K562 (cell line): ENCODE measurements at regions not wholly inside any gene's neighbourhood (a gene's known extent, or its start where the extent isn't known, plus 50 kb on each side); places are given as distances from the start of the nearest gene placed in this dataset.

Experiments used
- BDP1 ChIP-seq: IDR thresholded peaks from 3 replicates; pipeline ENCODE4 v1.6.1; 2011; ENCODE audit not compliant: insufficient read length, insufficient read depth
- MAFK ChIP-seq: IDR thresholded peaks from 2 replicates; pipeline ENCODE4 v1.6.1; 2011; ENCODE audit warnings: low read length, improper control_type of control experiment
- POLR2H ChIP-seq: IDR thresholded peaks from 2 replicates; pipeline ENCODE4 v1.6.1; 2016; ENCODE audit warnings: missing genetic modification characterization, low read depth, mild to moderate bottlenecking, control low read depth, missing compliant biosample characterization, moderate library complexity
- SMARCA4 ChIP-seq: fragments of 450-650 bp; IDR thresholded peaks from 2 replicates; pipeline ENCODE4 v1.6.1; 2016
- SP2 ChIP-seq: IDR thresholded peaks from 2 replicates; pipeline ENCODE4 v1.6.1; 2011; ENCODE audit warnings: mild to moderate bottlenecking, low read depth, low read length, moderate library complexity; ENCODE audit not compliant: poor library complexity, severe bottlenecking; ENCODE audit errors: extremely low read depth
- ZNF140 ChIP-seq: fragments of 250-450 bp; sonication (Bioruptor Pico); IDR thresholded peaks from 2 replicates; pipeline ENCODE4 v1.8.0; 2021; ENCODE audit warnings: moderate library complexity, mild to moderate bottlenecking, inconsistent platforms
- ZNF224 ChIP-seq: sonication (generic); formaldehyde crosslinking; IDR thresholded peaks from 2 replicates; pipeline ENCODE4 v1.8.0; 2022; ENCODE audit warnings: mild to moderate bottlenecking, missing genetic modification reagents
- ZNF551 ChIP-seq: fragments of 250-450 bp; sonication (Bioruptor Pico); IDR thresholded peaks from 2 replicates; pipeline ENCODE4 v1.5.0; 2021; ENCODE audit warnings: mild to moderate bottlenecking, moderate library complexity
- TF ChIP-seq, protein P1 (sequence below), 3 experiments: IDR thresholded peaks in 2 of 3; conservative IDR thresholded peaks in 1 of 3; 2 replicates each; pipeline ENCODE4 v1.5.1; 2011 to 2012; ENCODE audit warnings: low read length in 3 of 3, mild to moderate bottlenecking in 3 of 3, control low read depth in 2 of 3, improper control_type of control experiment in 1 of 3, inconsistent platforms in 1 of 3, low read depth in 1 of 3, mixed read lengths in 1 of 3, moderate library complexity in 1 of 3; ENCODE audit not compliant: insufficient read depth in 2 of 3
- TF ChIP-seq, protein P2 (sequence below), 2 experiments: fragments of 450-650 bp; IDR thresholded peaks; 2 replicates each; pipeline ENCODE4 v1.6.1; 2016; ENCODE audit warnings: mild to moderate bottlenecking in 2 of 2, borderline replicate concordance in 1 of 2, low read depth in 1 of 2, moderate library complexity in 1 of 2
- TF ChIP-seq, protein P3 (sequence below), 3 experiments: fragments of 200-800 bp in 1 of 3; fragments of 250-450 bp in 1 of 3; fragments of 450-650 bp in 1 of 3; sonication (Bioruptor Pico) in 1 of 3; sonication (Bioruptor generic) in 1 of 3; formaldehyde crosslinking in 1 of 3; IDR thresholded peaks; 2 replicates each; pipeline versions ENCODE4 v1.6.1 to v1.8.0; 2016 to 2022; ENCODE audit warnings: mild to moderate bottlenecking in 2 of 3, missing genetic modification characterization in 2 of 3, missing compliant biosample characterization in 1 of 3, moderate library complexity in 1 of 3

DNA sequence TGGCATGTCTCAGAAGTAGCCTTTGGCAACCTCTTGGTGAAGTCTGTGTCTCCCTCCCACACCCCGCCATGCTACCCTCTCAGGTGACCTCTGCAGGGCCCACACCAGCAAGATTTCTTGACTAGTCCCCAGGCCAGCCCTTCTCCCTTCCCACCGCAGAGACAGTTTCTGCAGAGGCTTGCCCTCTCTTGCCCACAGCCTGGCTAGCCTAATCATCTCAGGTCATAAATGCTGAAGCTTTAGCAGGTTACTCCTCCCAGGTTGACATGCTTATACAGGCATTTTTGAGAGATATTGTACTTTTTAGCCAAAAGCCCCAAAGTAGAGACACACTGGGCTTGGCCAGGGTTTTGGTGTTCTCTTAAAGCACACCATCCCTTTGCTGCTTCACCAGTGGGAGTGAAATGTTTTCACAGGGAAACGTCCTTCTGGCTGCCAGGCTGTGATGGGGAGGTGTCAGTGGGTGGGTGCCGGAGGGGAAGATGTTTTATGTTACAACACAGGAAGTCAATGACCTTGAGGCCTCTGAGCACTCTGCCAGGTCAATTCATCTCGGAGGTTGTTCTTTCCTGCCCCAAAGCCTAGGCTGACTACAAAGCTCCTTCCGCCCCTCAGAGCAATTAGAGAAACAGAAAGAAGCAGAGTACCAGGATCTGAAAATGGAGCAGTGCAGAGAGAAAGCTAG, 58.5 kb downstream of the STYXL2 start (continued):
- TF ChIP-seq SP2 (no peak), ZNF551 (CRISPR knock-in tag) (no peak), MAFK (no peak), SMARCA4 (no peak), POLR2H (tag) (no peak), BDP1 (no peak), ZNF224 (CRISPR knock-in tag) (no peak), ZNF140 (no peak)
- TF ChIP-seq, protein P1, sequence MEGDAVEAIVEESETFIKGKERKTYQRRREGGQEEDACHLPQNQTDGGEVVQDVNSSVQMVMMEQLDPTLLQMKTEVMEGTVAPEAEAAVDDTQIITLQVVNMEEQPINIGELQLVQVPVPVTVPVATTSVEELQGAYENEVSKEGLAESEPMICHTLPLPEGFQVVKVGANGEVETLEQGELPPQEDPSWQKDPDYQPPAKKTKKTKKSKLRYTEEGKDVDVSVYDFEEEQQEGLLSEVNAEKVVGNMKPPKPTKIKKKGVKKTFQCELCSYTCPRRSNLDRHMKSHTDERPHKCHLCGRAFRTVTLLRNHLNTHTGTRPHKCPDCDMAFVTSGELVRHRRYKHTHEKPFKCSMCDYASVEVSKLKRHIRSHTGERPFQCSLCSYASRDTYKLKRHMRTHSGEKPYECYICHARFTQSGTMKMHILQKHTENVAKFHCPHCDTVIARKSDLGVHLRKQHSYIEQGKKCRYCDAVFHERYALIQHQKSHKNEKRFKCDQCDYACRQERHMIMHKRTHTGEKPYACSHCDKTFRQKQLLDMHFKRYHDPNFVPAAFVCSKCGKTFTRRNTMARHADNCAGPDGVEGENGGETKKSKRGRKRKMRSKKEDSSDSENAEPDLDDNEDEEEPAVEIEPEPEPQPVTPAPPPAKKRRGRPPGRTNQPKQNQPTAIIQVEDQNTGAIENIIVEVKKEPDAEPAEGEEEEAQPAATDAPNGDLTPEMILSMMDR (IDR thresholded peaks at IDR 0.05 in 2 of 3, conservative IDR thresholded peaks at IDR 0.05 in 1 of 3; ENCODE audit: insufficient read depth in 2 of 3, low read depth in 1 of 3, low read length in 3 of 3): no peak
- TF ChIP-seq, protein P2, sequence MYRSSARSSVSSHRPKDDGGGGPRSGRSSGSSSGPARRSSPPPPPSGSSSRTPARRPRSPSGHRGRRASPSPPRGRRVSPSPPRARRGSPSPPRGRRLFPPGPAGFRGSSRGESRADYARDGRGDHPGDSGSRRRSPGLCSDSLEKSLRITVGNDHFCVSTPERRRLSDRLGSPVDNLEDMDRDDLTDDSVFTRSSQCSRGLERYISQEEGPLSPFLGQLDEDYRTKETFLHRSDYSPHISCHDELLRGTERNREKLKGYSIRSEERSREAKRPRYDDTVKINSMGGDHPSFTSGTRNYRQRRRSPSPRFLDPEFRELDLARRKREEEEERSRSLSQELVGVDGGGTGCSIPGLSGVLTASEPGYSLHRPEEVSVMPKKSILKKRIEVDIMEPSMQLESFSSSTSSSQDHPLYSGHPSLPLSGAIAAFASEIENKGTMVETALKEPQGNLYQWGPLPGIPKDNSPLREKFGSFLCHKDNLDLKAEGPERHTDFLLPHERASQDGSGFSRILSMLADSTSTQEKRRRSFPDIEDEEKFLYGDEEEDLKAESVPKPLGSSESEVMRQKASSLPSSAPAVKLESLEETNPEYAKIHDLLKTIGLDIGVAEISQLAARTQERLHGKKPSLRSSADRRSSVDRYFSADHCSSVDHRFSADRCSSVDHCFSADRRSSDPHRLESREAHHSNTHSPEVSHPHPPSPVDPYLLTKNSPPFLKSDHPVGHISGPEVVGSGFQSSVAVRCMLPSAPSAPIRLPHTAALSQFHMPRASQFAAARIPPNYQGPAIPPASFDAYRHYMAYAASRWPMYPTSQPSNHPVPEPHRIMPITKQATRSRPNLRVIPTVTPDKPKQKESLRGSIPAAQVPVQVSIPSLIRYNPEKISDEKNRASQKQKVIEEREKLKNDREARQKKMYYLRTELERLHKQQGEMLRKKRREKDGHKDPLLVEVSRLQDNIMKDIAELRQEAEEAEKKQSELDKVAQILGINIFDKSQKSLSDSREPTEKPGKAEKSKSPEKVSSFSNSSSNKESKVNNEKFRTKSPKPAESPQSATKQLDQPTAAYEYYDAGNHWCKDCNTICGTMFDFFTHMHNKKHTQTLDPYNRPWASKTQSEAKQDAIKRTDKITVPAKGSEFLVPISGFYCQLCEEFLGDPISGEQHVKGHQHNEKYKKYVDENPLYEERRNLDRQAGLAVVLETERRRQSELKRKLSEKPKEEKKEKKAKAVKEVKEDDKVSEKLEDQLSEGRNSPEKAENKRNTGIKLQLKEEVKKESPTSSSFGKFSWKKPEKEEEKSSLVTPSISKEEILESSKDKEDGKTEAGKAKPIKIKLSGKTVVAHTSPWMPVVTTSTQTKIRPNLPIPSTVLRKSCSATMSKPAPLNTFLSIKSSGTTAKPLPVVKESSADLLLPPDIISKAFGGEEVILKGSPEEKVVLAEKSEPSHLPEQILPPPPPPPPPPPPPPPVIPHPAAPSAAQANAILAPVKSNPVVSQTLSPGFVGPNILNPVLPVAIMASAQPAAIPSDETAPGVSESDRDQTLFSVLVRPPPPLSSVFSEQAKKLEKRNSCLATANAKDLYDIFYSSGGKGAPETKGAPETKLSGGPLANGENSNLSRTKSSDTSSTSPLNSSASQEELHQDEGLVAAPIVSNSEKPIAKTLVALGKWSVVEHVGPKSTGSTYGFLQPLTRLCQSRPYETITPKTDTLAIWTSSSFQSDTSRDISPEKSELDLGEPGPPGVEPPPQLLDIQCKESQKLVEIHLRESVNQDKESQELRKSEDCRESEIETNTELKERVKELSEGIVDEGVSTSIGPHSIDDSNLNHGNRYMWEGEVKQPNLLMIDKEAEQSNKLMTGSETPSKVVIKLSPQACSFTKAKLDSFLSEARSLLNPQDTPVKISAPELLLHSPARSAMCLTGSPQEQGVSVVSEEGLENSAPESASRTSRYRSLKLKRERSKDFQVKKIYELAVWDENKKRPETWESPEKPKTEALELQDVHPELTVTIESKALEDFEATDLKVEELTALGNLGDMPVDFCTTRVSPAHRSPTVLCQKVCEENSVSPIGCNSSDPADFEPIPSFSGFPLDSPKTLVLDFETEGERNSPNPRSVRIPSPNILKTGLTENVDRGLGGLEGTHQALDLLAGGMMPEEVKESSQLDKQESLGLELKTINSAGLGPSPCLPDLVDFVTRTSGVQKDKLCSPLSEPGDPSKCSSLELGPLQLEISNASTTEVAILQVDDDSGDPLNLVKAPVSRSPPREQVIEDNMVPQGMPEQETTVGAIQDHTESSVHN (IDR thresholded peaks at IDR 0.05; ENCODE audit: borderline replicate concordance in 1 of 2, low read depth in 1 of 2): no peak
- TF ChIP-seq, protein P3, sequence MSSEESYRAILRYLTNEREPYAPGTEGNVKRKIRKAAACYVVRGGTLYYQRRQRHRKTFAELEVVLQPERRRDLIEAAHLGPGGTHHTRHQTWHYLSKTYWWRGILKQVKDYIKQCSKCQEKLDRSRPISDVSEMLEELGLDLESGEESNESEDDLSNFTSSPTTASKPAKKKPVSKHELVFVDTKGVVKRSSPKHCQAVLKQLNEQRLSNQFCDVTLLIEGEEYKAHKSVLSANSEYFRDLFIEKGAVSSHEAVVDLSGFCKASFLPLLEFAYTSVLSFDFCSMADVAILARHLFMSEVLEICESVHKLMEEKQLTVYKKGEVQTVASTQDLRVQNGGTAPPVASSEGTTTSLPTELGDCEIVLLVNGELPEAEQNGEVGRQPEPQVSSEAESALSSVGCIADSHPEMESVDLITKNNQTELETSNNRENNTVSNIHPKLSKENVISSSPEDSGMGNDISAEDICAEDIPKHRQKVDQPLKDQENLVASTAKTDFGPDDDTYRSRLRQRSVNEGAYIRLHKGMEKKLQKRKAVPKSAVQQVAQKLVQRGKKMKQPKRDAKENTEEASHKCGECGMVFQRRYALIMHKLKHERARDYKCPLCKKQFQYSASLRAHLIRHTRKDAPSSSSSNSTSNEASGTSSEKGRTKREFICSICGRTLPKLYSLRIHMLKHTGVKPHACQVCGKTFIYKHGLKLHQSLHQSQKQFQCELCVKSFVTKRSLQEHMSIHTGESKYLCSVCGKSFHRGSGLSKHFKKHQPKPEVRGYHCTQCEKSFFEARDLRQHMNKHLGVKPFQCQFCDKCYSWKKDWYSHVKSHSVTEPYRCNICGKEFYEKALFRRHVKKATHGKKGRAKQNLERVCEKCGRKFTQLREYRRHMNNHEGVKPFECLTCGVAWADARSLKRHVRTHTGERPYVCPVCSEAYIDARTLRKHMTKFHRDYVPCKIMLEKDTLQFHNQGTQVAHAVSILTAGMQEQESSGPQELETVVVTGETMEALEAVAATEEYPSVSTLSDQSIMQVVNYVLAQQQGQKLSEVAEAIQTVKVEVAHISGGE (CRISPR knock-in tag; IDR thresholded peaks at IDR 0.05): peak in 1 of 3 experiments; percentile 92; a peak in 2 of 6 replicates
